ENCODE measurements at regions not wholly inside any gene's neighbourhood (a gene's known extent, or its start where the extent isn't known, plus 50 kb on each side); places are given as distances from the start of the nearest gene placed in this dataset.

- DNase-seq, result no peak
These were observed 431.2 kb downstream of the GPM6A start for GRCh38 chr4:175380841-175381240.

- DNase-seq, result no peak
These were observed 426.3 kb downstream of the GPM6A start for GRCh38 chr4:175385797-175386196.

- DNase-seq, result no peak
These were observed 425.1 kb downstream of the GPM6A start for GRCh38 chr4:175386776-175387507.

- no peak for DNase-seq
These were observed 417.9 kb downstream of the GPM6A start for GRCh38 chr4:175394208-175394607.

- no peak for DNase-seq
These were observed 406.1 kb downstream of the GPM6A start for GRCh38 chr4:175405961-175406360.

- no peak for DNase-seq
These were observed 404.1 kb downstream of the GPM6A start for GRCh38 chr4:175407926-175408325.

GRCh38 chr4:175411251-175411650, 400.8 kb downstream of the GPM6A start:
- DNase-seq, result no peak

- no peak for DNase-seq
These were observed 399.9 kb downstream of the GPM6A start for GRCh38 chr4:175412161-175412560.

GRCh38 chr4:175412746-175413145, 399.3 kb downstream of the GPM6A start:
- no peak for DNase-seq

- DNase-seq, result no peak
These were observed 398.5 kb downstream of the GPM6A start for GRCh38 chr4:175413561-175413960.

- DNase-seq, result no peak
These were observed 397.5 kb downstream of the GPM6A start for GRCh38 chr4:175414602-175415001.

GRCh38 chr4:175418516-175418915, 393.5 kb downstream of the GPM6A start:
- no peak for DNase-seq

- no peak for DNase-seq
These were observed 392.8 kb downstream of the GPM6A start for GRCh38 chr4:175419236-175419718.

GRCh38 chr4:175421506-175421905, 390.6 kb downstream of the GPM6A start:
- DNase-seq, result no peak

GRCh38 chr4:175422331-175422730, 389.7 kb downstream of the GPM6A start:
- DNase-seq, result no peak

GRCh38 chr4:175424111-175424510, 388.0 kb downstream of the GPM6A start:
- no peak for DNase-seq

GRCh38 chr4:175427751-175428150, 384.3 kb downstream of the GPM6A start:
- no peak for DNase-seq

- no peak for DNase-seq
These were observed 380.4 kb downstream of the GPM6A start for GRCh38 chr4:175431694-175432093.

GRCh38 chr4:175435381-175435783, 376.7 kb downstream of the GPM6A start:
- no peak for DNase-seq

- no peak for DNase-seq
These were observed 375.9 kb downstream of the GPM6A start for GRCh38 chr4:175436196-175436595.

- DNase-seq, result no peak
These were observed 371.3 kb downstream of the GPM6A start for GRCh38 chr4:175440786-175441185.

GRCh38 chr4:175441256-175441655, 370.8 kb downstream of the GPM6A start:
- DNase-seq, result no peak

GRCh38 chr4:175443547-175443946, 368.5 kb downstream of the GPM6A start:
- DNase-seq, result no peak

GRCh38 chr4:175444512-175444911, 367.6 kb downstream of the GPM6A start:
- no peak for DNase-seq

GRCh38 chr4:175447016-175447415, 365.0 kb downstream of the GPM6A start:
- DNase-seq, result no peak
